ENCODE measurements at regions not wholly inside any gene's neighbourhood (a gene's known extent, or its start where the extent isn't known, plus 50 kb on each side); places are given as distances from the start of the nearest gene placed in this dataset.

DNA sequence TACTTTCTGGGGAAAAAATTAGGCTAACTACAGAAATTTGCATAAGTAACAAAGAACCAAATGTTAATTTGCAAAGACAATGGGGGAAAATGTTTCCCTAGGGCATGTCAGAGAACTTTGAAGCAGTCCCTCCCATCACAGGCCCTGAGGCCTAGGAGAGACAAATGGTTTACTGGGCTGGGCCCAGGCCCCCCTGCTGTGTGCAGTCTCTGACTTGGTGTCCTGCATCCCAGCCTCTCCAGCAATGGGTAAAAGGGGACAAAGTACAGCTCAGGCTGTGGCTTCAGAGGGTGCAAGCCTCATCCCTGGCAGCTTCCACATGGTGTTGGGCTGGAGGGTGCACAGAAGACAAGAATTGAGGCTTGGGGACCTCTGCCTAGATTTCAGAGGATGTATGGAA lies 788.4 kb downstream of the FRK start:
- no peaks in the 10 kb centered on the region for H3K27me3 ChIP-seq (ENCODE audit: control insufficient read depth, insufficient read depth, low read length)
- ChIA-PET POLR2A (no interaction called here), CTCF (no interaction called here)
- no peaks in the 10 kb centered on the region for H3K9me3 ChIP-seq (ENCODE audit: control insufficient read depth, insufficient read depth, low read depth, low read length)
- in situ Hi-C loops (cut with HindIII; ENCODE audit: low pct_unique_long_range_greater_than_20kb, low sequenced_read_pairs), result no loop called here
- no peaks in the 10 kb centered on the region for H3K36me3 ChIP-seq (ENCODE audit: control insufficient read depth, insufficient read depth, low read length)
- no peak overlapping the region for H3K27ac ChIP-seq (ENCODE audit: low read length)
- BruUV-seq (replicated peaks), result no TSS peak
- ATAC-seq (no peak), DNase-seq (ENCODE audit: low read depth, low spot score) (no peak)
- no peak overlapping the region for H3K4me3 ChIP-seq (ENCODE audit: low read depth in 2 of 2, low read length in 2 of 2)
- H3K4me1 ChIP-seq (ENCODE audit: control insufficient read depth, insufficient read depth, low read length), result no peaks in the 10 kb centered on the region
- TF ChIP-seq CTCF (IDR thresholded peaks at IDR 0.05) (no peak), POLR2AphosphoS5 (IDR thresholded peaks at IDR 0.05; ENCODE audit: low read depth, low read length) (no peak), TCF7L2 (IDR thresholded peaks at IDR 0.05; ENCODE audit: low read depth, low read length) (no peak), SIN3A (IDR thresholded peaks at IDR 0.05; ENCODE audit: borderline replicate concordance, insufficient read depth, low read depth, low read length) (no peak)
- TF ChIP-seq, protein P1, sequence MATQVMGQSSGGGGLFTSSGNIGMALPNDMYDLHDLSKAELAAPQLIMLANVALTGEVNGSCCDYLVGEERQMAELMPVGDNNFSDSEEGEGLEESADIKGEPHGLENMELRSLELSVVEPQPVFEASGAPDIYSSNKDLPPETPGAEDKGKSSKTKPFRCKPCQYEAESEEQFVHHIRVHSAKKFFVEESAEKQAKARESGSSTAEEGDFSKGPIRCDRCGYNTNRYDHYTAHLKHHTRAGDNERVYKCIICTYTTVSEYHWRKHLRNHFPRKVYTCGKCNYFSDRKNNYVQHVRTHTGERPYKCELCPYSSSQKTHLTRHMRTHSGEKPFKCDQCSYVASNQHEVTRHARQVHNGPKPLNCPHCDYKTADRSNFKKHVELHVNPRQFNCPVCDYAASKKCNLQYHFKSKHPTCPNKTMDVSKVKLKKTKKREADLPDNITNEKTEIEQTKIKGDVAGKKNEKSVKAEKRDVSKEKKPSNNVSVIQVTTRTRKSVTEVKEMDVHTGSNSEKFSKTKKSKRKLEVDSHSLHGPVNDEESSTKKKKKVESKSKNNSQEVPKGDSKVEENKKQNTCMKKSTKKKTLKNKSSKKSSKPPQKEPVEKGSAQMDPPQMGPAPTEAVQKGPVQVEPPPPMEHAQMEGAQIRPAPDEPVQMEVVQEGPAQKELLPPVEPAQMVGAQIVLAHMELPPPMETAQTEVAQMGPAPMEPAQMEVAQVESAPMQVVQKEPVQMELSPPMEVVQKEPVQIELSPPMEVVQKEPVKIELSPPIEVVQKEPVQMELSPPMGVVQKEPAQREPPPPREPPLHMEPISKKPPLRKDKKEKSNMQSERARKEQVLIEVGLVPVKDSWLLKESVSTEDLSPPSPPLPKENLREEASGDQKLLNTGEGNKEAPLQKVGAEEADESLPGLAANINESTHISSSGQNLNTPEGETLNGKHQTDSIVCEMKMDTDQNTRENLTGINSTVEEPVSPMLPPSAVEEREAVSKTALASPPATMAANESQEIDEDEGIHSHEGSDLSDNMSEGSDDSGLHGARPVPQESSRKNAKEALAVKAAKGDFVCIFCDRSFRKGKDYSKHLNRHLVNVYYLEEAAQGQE (IDR thresholded peaks at IDR 0.05; ENCODE audit: insufficient read depth in 1 of 2, low read depth in 2 of 2, low read length in 1 of 2), result no peak
- intact Hi-C loops (cut with micrococcal nuclease; ENCODE audit: unreplicated experiment), result no loop called here

GRCh38 chr6:115271434-115271833 lies 789.3 kb downstream of the FRK start:
- Histone ChIP-seq H3K9me3 (ENCODE audit: control insufficient read depth, insufficient read depth, low read depth, low read length) (no peaks in the 10 kb centered on the region), H3K4me1 (ENCODE audit: control insufficient read depth, insufficient read depth, low read length) (no peaks in the 10 kb centered on the region), H3K27me3 (ENCODE audit: control insufficient read depth, insufficient read depth, low read length) (no peaks in the 10 kb centered on the region), H3K36me3 (ENCODE audit: control insufficient read depth, insufficient read depth, low read length) (no peaks in the 10 kb centered on the region), H3K27ac (ENCODE audit: low read length) (no peak overlapping the region), H3K4me3 (ENCODE audit: low read depth in 2 of 2, low read length in 2 of 2) (no peak overlapping the region)
- POLR2A ChIA-PET, result no interaction called here
- intact Hi-C loops (cut with micrococcal nuclease; ENCODE audit: unreplicated experiment), result no loop called here
- no TSS peak for BruUV-seq (replicated peaks)
- DNase-seq (ENCODE audit: low read depth, low spot score), result no peak
- TF ChIP-seq SIN3A (IDR thresholded peaks at IDR 0.05; ENCODE audit: borderline replicate concordance, insufficient read depth, low read depth, low read length) (no peak), CTCF (IDR thresholded peaks at IDR 0.05) (no peak), POLR2AphosphoS5 (IDR thresholded peaks at IDR 0.05; ENCODE audit: low read depth, low read length) (no peak), TCF7L2 (IDR thresholded peaks at IDR 0.05; ENCODE audit: low read depth, low read length) (no peak)
- CTCF ChIA-PET, result no interaction called here
- in situ Hi-C loops (cut with HindIII; ENCODE audit: low pct_unique_long_range_greater_than_20kb, low sequenced_read_pairs), result no loop called here
- no peak for ATAC-seq
